ENCODE measurements at regions not wholly inside any gene's neighbourhood (a gene's known extent, or its start where the extent isn't known, plus 50 kb on each side); places are given as distances from the start of the nearest gene placed in this dataset.
"Not testable (repeated sequence)": the region's sequence is repeated elsewhere in the genome, so short reads cannot be mapped to it uniquely, and the experiment has no call there.

- no peak for TF ChIP-seq CTCF (IDR thresholded peaks at IDR 0.05)
- TF ChIP-seq POLR2A (IDR thresholded peaks at IDR 0.05) = no peak
- H3K4me1 ChIP-seq = no peaks in the 10 kb centered on the region
- no peaks in the 10 kb centered on the region for H3K36me3 ChIP-seq (replicated peaks in 1 of 2; ENCODE audit: insufficient read depth in 1 of 2, low read depth in 2 of 2)
- no peaks in the 10 kb centered on the region for H3K9me3 ChIP-seq
- WGBS, 2 donors = 83 to 100% methylated on average over 2 of the region's 2 CpGs
- H3K4me3 ChIP-seq = no peak overlapping the region
- no peak overlapping the region for H3K27ac ChIP-seq
- ATAC-seq = no peak
- intact Hi-C loops (cut with DNase I) = no loop called here
- H3K27me3 ChIP-seq = no peaks in the 10 kb centered on the region
- DNase-seq = no peak
Observed at GRCh38 chr5:79888643-79889042, 102.4 kb downstream of the MTX3 start.

- H3K36me3 ChIP-seq (replicated peaks in 1 of 2; ENCODE audit: insufficient read depth in 1 of 2, low read depth in 2 of 2) = no peaks in the 10 kb centered on the region
- no peaks in the 10 kb centered on the region for H3K9me3 ChIP-seq
- H3K27me3 ChIP-seq = no peaks in the 10 kb centered on the region
- H3K4me1 ChIP-seq = no peaks in the 10 kb centered on the region
- H3K4me3 ChIP-seq = no peak overlapping the region
- no peak overlapping the region for H3K27ac ChIP-seq
- no peak for ATAC-seq
- no peak for TF ChIP-seq CTCF (IDR thresholded peaks at IDR 0.05)
- TF ChIP-seq POLR2A (IDR thresholded peaks at IDR 0.05) = no peak
- no peak for DNase-seq
- intact Hi-C loops (cut with DNase I) = no loop called here
- WGBS, 2 donors = 74 to 75% methylated on average over 10 of the region's 10 CpGs
Observed at GRCh38 chr5:79886925-79887655, 104.0 kb downstream of the MTX3 start.

GRCh38 chr5:79886456-79886855 lies 104.6 kb downstream of the MTX3 start:
- H3K27ac ChIP-seq = no peak overlapping the region
- no peaks in the 10 kb centered on the region for H3K4me1 ChIP-seq
- no peaks in the 10 kb centered on the region for H3K36me3 ChIP-seq (replicated peaks in 1 of 2; ENCODE audit: insufficient read depth in 1 of 2, low read depth in 2 of 2)
- intact Hi-C loops (cut with DNase I) = no loop called here
- TF ChIP-seq CTCF (IDR thresholded peaks at IDR 0.05) = no peak
- TF ChIP-seq POLR2A (IDR thresholded peaks at IDR 0.05) = no peak
- H3K27me3 ChIP-seq = no peaks in the 10 kb centered on the region
- H3K4me3 ChIP-seq = no peak overlapping the region
- H3K9me3 ChIP-seq = no peaks in the 10 kb centered on the region
- 46 to 58% methylated on average over 5 of the region's 5 CpGs for WGBS, 2 donors
- DNase-seq = no peak
- ATAC-seq = no peak

- H3K27ac ChIP-seq; DNase-seq; H3K27me3 ChIP-seq; H3K4me3 ChIP-seq; intact Hi-C loops (cut with DNase I); H3K36me3 ChIP-seq (replicated peaks in 1 of 2; ENCODE audit: insufficient read depth in 1 of 2, low read depth in 2 of 2); H3K9me3 ChIP-seq; H3K4me1 ChIP-seq; ATAC-seq: not testable (repeated sequence)
- 93 to 95% methylated on average over 1 of the region's 1 CpG for WGBS, 2 donors
Observed at GRCh38 chr5:79879880-79880279, 111.2 kb downstream of the MTX3 start.

GRCh38 chr5:79878721-79879336 lies 112.2 kb downstream of the MTX3 start:
- intact Hi-C loops (cut with DNase I) = no loop called here
- DNase-seq = no peak
- TF ChIP-seq POLR2A (IDR thresholded peaks at IDR 0.05) = no peak
- peak in 1 of 7 experiments; percentile 6 for TF ChIP-seq CTCF (IDR thresholded peaks at IDR 0.05)
- H3K4me1 ChIP-seq = no peaks in the 10 kb centered on the region
- H3K27me3 ChIP-seq = no peaks in the 10 kb centered on the region
- no peak overlapping the region for H3K4me3 ChIP-seq
- no peak for ATAC-seq
- H3K36me3 ChIP-seq (replicated peaks in 1 of 2; ENCODE audit: insufficient read depth in 1 of 2, low read depth in 2 of 2) = no peaks in the 10 kb centered on the region
- H3K9me3 ChIP-seq = no peaks in the 10 kb centered on the region
- no peak overlapping the region for H3K27ac ChIP-seq
- 43% methylated on average over 5 of the region's 5 CpGs for WGBS, 2 donors

All from body of pancreas (tissue), 4 donors.